Loucy (cell line): ENCODE measurements at regions not wholly inside any gene's neighbourhood (a gene's known extent, or its start where the extent isn't known, plus 50 kb on each side); places are given as distances from the start of the nearest gene placed in this dataset.

ENCODE experiments used
- H2AFZ ChIP-seq: fragments of 200-600 bp; sonication (generic); 2 replicates; pipeline ENCODE4 v1.6.0; 2016; ENCODE audit warnings: antibody characterized with exemption, mild to moderate bottlenecking, low read length, moderate library complexity
- H3F3A ChIP-seq: fragments of 200-600 bp; 2 replicates; pipeline ENCODE4 v1.6.0; 2016; ENCODE audit warnings: antibody characterized with exemption, low read depth, mild to moderate bottlenecking
- H3K27me3 ChIP-seq: fragments of 200-600 bp; sonication (generic); 2 replicates; pipeline ENCODE4 v1.6.1; 2014; ENCODE audit warnings: low read length, mild to moderate bottlenecking; ENCODE audit not compliant: insufficient read depth, poor library complexity, severe bottlenecking
- H3K36me3 ChIP-seq: fragments of 200-600 bp; sonication (generic); 2 replicates; pipeline ENCODE4 v1.6.1; 2016; ENCODE audit warnings: low read length; ENCODE audit not compliant: insufficient read depth
- H3K4me1 ChIP-seq: fragments of 200-600 bp; sonication (generic); 2 replicates; pipeline ENCODE4 v1.5.1; 2014; ENCODE audit warnings: low read length, mild to moderate bottlenecking; ENCODE audit not compliant: insufficient read depth, poor library complexity, severe bottlenecking
- H3K4me2 ChIP-seq: fragments of 200-600 bp; sonication (generic); 2 replicates; pipeline ENCODE4 v1.6.0; 2014; ENCODE audit warnings: antibody characterized with exemption, low read length, low read depth, mild to moderate bottlenecking; ENCODE audit not compliant: poor library complexity, severe bottlenecking
- H3K4me3 ChIP-seq: fragments of 200-600 bp; sonication (generic); 2 replicates; pipeline ENCODE4 v1.5.1; 2014; ENCODE audit warnings: low read length, mild to moderate bottlenecking, mixed read lengths; ENCODE audit not compliant: poor library complexity, severe bottlenecking
- H3K79me2 ChIP-seq: fragments of 200-600 bp; sonication (generic); 2 replicates; pipeline ENCODE4 v1.6.1; 2014; ENCODE audit warnings: low read length; ENCODE audit not compliant: insufficient read depth
- H3K9ac ChIP-seq: fragments of 200-600 bp; sonication (generic); 2 replicates; pipeline ENCODE4 v1.6.0; 2014; ENCODE audit warnings: mild to moderate bottlenecking, low read depth, low read length, moderate library complexity; ENCODE audit not compliant: poor library complexity, severe bottlenecking
- H3K9me2 ChIP-seq: fragments of 200-600 bp; sonication (generic); replicated peaks from 2 replicates; pipeline ENCODE4 v1.6.1; 2016; ENCODE audit warnings: low read depth, low read length, mixed read lengths
- H3K9me3 ChIP-seq: fragments of 200-600 bp; sonication (generic); 2 replicates; pipeline ENCODE4 v1.6.1; 2014; ENCODE audit warnings: mild to moderate bottlenecking, antibody characterized with exemption, low read length, low read depth; ENCODE audit not compliant: insufficient read depth
- H4K20me1 ChIP-seq: fragments of 200-600 bp; sonication (generic); 2 replicates; pipeline ENCODE4 v1.6.0; 2014; ENCODE audit warnings: antibody characterized with exemption, low read length, mild to moderate bottlenecking; ENCODE audit not compliant: insufficient read depth, poor library complexity, severe bottlenecking
- EZH2phosphoT487 ChIP-seq: fragments of 200-600 bp; IDR thresholded peaks from 2 replicates; pipeline ENCODE4 v1.6.1; 2018; ENCODE audit warnings: antibody characterized with exemption, mild to moderate bottlenecking, moderate library complexity, borderline replicate concordance
- TF ChIP-seq, protein P1 (sequence below): fragments of 200-600 bp; sonication (generic); conservative IDR thresholded peaks from 2 replicates; pipeline ENCODE4 v1.5.1; 2014; ENCODE audit warnings: mild to moderate bottlenecking, antibody characterized with exemption, low read length

- no peak overlapping the region for H3K4me2 ChIP-seq
- no peak overlapping the region for H2AFZ ChIP-seq
- TF ChIP-seq EZH2phosphoT487, result no peak
- TF ChIP-seq, protein P1, sequence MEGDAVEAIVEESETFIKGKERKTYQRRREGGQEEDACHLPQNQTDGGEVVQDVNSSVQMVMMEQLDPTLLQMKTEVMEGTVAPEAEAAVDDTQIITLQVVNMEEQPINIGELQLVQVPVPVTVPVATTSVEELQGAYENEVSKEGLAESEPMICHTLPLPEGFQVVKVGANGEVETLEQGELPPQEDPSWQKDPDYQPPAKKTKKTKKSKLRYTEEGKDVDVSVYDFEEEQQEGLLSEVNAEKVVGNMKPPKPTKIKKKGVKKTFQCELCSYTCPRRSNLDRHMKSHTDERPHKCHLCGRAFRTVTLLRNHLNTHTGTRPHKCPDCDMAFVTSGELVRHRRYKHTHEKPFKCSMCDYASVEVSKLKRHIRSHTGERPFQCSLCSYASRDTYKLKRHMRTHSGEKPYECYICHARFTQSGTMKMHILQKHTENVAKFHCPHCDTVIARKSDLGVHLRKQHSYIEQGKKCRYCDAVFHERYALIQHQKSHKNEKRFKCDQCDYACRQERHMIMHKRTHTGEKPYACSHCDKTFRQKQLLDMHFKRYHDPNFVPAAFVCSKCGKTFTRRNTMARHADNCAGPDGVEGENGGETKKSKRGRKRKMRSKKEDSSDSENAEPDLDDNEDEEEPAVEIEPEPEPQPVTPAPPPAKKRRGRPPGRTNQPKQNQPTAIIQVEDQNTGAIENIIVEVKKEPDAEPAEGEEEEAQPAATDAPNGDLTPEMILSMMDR, result no peak
- no peak overlapping the region for H3K4me3 ChIP-seq
- H3F3A ChIP-seq, result no peaks in the 10 kb centered on the region
- no peak overlapping the region for H3K9ac ChIP-seq
- no peaks in the 10 kb centered on the region for H3K79me2 ChIP-seq
- no peaks in the 10 kb centered on the region for H3K27me3 ChIP-seq
- H3K36me3 ChIP-seq, result no peaks in the 10 kb centered on the region
- H3K9me3 ChIP-seq, result no peaks in the 10 kb centered on the region
- H4K20me1 ChIP-seq, result no peaks in the 10 kb centered on the region
- H3K9me2 ChIP-seq, result no peaks in the 10 kb centered on the region
- no peaks in the 10 kb centered on the region for H3K4me1 ChIP-seq
Observed at GRCh38 chr7:110373416-110373815, 717.5 kb upstream of the LRRN3 start.

DNA sequence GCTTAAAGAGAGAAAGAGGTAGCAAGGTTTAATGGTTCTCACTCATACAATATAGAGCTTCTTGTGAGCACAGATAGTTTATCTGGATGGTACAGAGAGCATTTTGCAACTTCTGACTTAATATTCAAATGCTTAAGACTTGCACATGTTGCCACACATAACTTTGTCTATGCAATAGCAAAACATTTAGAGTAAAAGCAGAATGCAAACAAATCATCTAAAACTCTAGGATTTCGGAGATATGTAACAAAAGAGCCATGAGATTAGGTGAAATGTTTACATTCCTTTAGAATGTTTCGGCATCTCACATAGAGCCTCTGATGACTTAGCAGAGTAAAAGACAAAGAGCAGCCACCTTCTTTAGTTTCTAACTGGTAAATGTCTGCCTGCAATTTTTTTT, 717.1 kb upstream of the LRRN3 start:
- no peak for TF ChIP-seq EZH2phosphoT487
- TF ChIP-seq, protein P1, result no peak
- H3K4me2 ChIP-seq, result no peak overlapping the region

GRCh38 chr7:110375068-110375467, 715.9 kb upstream of the LRRN3 start:
- H3K4me3 ChIP-seq, result no peak overlapping the region
- H3K9ac ChIP-seq, result no peak overlapping the region
- no peak overlapping the region for H3K4me2 ChIP-seq
- no peak overlapping the region for H2AFZ ChIP-seq
- TF ChIP-seq, protein P1, result no peak
- no peaks in the 10 kb centered on the region for H3K9me2 ChIP-seq
- no peaks in the 10 kb centered on the region for H4K20me1 ChIP-seq
- H3K36me3 ChIP-seq, result no peaks in the 10 kb centered on the region
- H3K79me2 ChIP-seq, result no peaks in the 10 kb centered on the region
- H3K27me3 ChIP-seq, result no peaks in the 10 kb centered on the region
- H3F3A ChIP-seq, result no peaks in the 10 kb centered on the region
- no peaks in the 10 kb centered on the region for H3K4me1 ChIP-seq
- H3K9me3 ChIP-seq, result no peaks in the 10 kb centered on the region

More for the DNA sequence above, 717.1 kb upstream of the LRRN3 start:
- Histone ChIP-seq H3K4me3 (no peak overlapping the region), H3K79me2 (no peaks in the 10 kb centered on the region), H3F3A (no peaks in the 10 kb centered on the region), H3K4me1 (no peaks in the 10 kb centered on the region), H2AFZ (no peak overlapping the region), H3K9me2 (no peaks in the 10 kb centered on the region), H3K27me3 (no peaks in the 10 kb centered on the region), H4K20me1 (no peaks in the 10 kb centered on the region), H3K36me3 (no peaks in the 10 kb centered on the region), H3K9ac (no peak overlapping the region), H3K9me3 (no peaks in the 10 kb centered on the region)
